ENCODE measurements at regions not wholly inside any gene's neighbourhood (a gene's known extent, or its start where the extent isn't known, plus 50 kb on each side); places are given as distances from the start of the nearest gene placed in this dataset.

DNA sequence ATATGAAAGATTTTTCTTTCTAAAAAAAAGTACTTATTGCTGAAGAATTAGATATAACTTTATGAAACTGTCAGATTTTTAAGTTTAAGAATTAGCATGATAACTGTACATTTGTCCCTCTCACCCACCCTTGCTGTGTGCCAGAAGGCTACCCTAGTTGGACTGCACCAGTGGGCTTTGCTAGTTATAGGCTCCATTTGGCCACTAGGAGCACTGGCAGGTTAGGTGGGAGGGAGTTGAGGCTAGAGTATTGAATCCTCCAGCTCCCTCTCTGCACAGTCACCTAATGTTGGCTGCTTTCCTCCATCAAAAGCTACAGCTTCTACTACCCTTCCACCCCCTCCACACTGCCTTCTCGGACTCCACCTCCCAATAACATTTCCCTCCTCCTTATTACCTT lies 84.2 kb downstream of the TASL start:
- TF ChIP-seq POLR2A (IDR thresholded peaks at IDR 0.05; ENCODE audit: low read depth, low read length) (no peak), SPI1 (IDR thresholded peaks at IDR 0.05; ENCODE audit: low read depth, low read length) (no peak), POLR2AphosphoS5 (IDR thresholded peaks at IDR 0.05; ENCODE audit: low read depth, low read length) (no peak)

Measured in GM12891 (cell line).